DND-41 (cell line): ENCODE measurements at regions not wholly inside any gene's neighbourhood (a gene's known extent, or its start where the extent isn't known, plus 50 kb on each side); places are given as distances from the start of the nearest gene placed in this dataset.

ENCODE experiments used
- CTCF ChIP-seq: IDR thresholded peaks from 2 replicates; pipeline ENCODE4 v1.5.1; 2012; ENCODE audit warnings: borderline replicate concordance, low read length, moderate library complexity, mild to moderate bottlenecking; ENCODE audit not compliant: poor library complexity, severe bottlenecking; ENCODE audit errors: extremely low read depth
- EZH2 ChIP-seq: IDR thresholded peaks from 3 replicates; pipeline ENCODE4 v1.6.1; 2012; ENCODE audit warnings: borderline replicate concordance, low read depth, mild to moderate bottlenecking, moderate library complexity, low read length, inconsistent platforms; ENCODE audit not compliant: severe bottlenecking

DNA sequence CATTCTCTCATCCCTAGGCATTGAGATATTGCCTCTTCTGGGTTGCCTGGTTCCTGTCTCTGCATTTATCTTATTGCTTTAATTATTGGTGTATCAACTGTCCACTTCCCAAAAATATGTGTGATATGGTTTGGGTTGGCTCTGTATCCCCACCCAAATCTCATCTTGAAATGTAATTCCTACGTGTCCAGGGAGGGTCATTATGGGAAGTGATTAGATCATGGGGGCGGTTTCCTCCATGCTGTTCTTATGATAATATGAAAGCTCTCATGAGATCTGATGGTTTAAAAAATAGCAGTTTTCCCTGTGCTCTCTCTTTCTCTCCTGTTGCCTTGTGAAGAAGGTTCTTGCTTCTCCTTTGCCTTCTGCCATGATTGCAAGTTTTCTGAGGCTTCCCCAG is 308.3 kb upstream of the HS3ST1 start:
- TF ChIP-seq CTCF (no peak), EZH2 (no peak)
